HUES64 (cell line): ENCODE measurements at regions not wholly inside any gene's neighbourhood (a gene's known extent, or its start where the extent isn't known, plus 50 kb on each side); places are given as distances from the start of the nearest gene placed in this dataset.
A peak's percentile ranks its signal among the peaks of the same experiment; 100 is the strongest.

Experiments
- H3K27ac ChIP-seq: 2 replicates; pipeline ENCODE4 v1.7.0; 2013; ENCODE audit warnings: low read depth, low read length, inconsistent platforms
- H3K27me3 ChIP-seq: 2 replicates; pipeline ENCODE4 v1.6.1; 2013; ENCODE audit warnings: mild to moderate bottlenecking, low read length; ENCODE audit not compliant: insufficient read depth
- H3K36me3 ChIP-seq: 2 replicates; pipeline ENCODE4 v1.6.1; 2013; ENCODE audit warnings: mild to moderate bottlenecking, low read length; ENCODE audit not compliant: insufficient read depth
- H3K4me1 ChIP-seq: 2 replicates; pipeline ENCODE4 v1.6.1; 2013; ENCODE audit warnings: mild to moderate bottlenecking, low read length, moderate library complexity; ENCODE audit not compliant: insufficient read depth
- H3K4me3 ChIP-seq: 2 replicates; pipeline ENCODE4 v1.5.1; 2013; ENCODE audit warnings: mild to moderate bottlenecking, low read length, moderate library complexity
- H3K9ac ChIP-seq: 2 replicates; pipeline ENCODE4 v1.6.1; 2013; ENCODE audit warnings: mild to moderate bottlenecking, low read depth, low read length
- H3K9me3 ChIP-seq: 2 replicates; pipeline ENCODE4 v1.6.1; 2013; ENCODE audit warnings: low read depth, low read length; ENCODE audit not compliant: insufficient read depth
- WGBS: fragments of 150-250, 120-280 bp; methylation state at CpG from one replicate; pipeline ENCODE4 v1.1.7; 2013; ENCODE audit warnings: missing lambda C conversion rate; 5-methylcytosine and 5-hydroxymethylcytosine counted together

DNA sequence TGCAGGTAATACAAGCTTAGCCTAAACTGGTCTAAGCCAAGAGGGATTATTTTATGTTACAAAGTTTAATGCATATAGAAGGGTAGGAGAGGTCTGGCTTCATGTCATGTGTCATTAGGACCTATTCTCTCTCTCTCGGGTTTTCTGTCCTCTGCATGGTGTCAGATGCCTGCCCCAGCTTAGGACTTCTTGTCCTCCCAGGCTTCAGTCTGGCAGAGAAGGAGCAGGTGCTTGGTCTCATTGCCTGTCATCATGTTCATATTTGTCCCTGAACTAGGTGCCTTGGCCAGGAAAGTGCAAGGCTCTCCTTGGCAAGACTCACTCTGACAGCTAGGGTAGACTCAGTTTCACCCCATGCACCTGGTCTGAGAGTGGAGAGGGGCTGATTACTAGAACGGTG is 126.3 kb downstream of the ADAMTS15 start:
- H3K4me3 ChIP-seq = no peak overlapping the region
- H3K27me3 ChIP-seq = no peaks in the 10 kb centered on the region
- H3K36me3 ChIP-seq = no peaks in the 10 kb centered on the region
- peaks cover 1% of the 10 kb centered on the region; the same call in 1 of the 2 replicates for H3K4me1 ChIP-seq
- H3K9ac ChIP-seq = no peak overlapping the region
- H3K27ac ChIP-seq = no peak overlapping the region
- 0 out of 2 replicates have a peak, but pooled peaks cover 2% of the 10 kb centered on the region for H3K9me3 ChIP-seq
- WGBS = 87% methylated on average over 2 of the region's 2 CpGs

DNA sequence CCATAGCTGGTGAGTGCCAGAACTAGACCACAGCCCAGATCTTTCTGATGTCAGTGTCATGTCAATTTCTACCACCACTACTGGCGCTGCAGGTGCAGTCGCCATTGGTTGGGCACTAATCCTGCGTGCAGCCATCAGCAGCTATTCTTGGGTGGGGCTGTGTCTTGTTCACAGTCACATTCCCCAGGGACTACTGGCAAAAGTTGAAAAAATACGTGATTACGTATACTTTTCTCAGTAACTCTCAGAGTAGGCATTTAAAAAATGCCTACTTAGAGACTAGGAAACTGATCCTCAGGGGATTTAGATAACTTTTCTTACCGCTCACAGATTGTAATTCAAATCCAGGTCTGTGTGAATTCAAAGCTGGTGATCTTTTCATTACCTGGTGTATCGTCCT is 127.7 kb downstream of the ADAMTS15 start:
- no peak overlapping the region for H3K27ac ChIP-seq

DNA sequence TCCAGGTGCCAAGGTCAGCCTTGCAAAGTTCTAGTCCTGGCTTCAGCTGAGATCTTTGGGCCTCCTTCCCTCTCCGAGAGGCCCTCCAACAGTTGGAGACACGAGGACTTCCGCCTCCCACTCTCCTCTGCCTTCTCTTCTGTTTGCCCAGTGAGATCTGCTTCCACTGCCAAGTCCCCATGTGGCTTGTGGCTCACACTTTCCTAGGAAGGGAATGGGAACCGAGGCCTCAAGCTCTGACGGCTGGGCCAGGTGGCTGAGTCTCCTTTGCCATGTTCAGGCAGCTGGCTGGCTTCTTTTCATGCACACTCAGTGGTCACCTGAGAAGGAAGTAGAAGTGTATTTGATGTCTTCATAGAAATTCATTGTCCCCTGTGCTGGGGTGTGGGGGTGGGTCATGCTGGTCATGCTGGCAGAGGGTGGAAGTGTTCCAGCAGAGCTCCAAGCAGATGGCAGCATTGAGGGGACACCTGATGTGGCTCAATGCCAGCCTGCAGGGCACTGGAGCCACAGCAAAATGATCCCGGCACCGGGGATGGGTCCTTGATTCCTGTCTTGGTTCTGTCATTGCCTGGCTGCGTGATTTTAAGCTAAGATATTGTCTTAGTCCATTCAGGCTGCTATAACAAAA is 130.4 kb downstream of the ADAMTS15 start:
- no peak overlapping the region for H3K4me3 ChIP-seq
- H3K9ac ChIP-seq = no peak overlapping the region
- H3K36me3 ChIP-seq = no peaks in the 10 kb centered on the region
- 0 out of 2 replicates have a peak, but pooled peaks cover 2% of the 10 kb centered on the region for H3K9me3 ChIP-seq
- WGBS = 80% methylated on average over 8 of the region's 8 CpGs
- peaks cover 25% of the 10 kb centered on the region for H3K4me1 ChIP-seq
- no peak overlapping the region for H3K27ac ChIP-seq
- no peaks in the 10 kb centered on the region for H3K27me3 ChIP-seq

More for the DNA sequence above, 127.7 kb downstream of the ADAMTS15 start:
- Histone ChIP-seq H3K9ac (no peak overlapping the region), H3K27me3 (no peaks in the 10 kb centered on the region), H3K9me3 (0 out of 2 replicates have a peak, but pooled peaks cover 2% of the 10 kb centered on the region), H3K4me1 (peaks cover 14% of the 10 kb centered on the region), H3K36me3 (no peaks in the 10 kb centered on the region), H3K4me3 (no peak overlapping the region)
- WGBS = 95% methylated on average over 7 of the region's 7 CpGs

DNA sequence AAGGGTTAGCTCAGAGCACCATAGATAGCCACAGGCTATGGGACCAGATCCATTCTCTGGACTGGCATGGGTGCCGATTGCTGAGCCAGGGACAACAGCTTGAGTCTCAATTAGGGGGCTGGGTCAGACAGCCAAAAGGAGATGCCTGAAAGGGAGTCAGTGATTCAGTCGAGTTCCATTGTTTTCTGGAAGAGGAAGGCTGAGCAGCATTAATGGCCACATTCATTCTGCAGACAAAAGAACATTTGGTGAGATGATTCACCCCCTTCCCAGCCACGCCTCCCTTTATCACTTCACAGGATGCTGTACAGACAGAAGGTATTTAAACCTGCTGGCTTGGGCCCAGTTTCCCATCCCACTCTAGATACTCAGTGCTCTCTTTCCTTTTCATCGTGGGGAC is 131.9 kb downstream of the ADAMTS15 start:
- Histone ChIP-seq H3K9ac (no peak overlapping the region; the same call in 1 of the 2 replicates), H3K27ac (peak overlapping the region; percentile 80), H3K9me3 (0 out of 2 replicates have a peak, but pooled peaks cover 2% of the 10 kb centered on the region), H3K27me3 (no peaks in the 10 kb centered on the region), H3K36me3 (no peaks in the 10 kb centered on the region), H3K4me3 (no peak overlapping the region), H3K4me1 (peaks cover 35% of the 10 kb centered on the region)
- 16% methylated on average over 3 of the region's 4 CpGs for WGBS

DNA sequence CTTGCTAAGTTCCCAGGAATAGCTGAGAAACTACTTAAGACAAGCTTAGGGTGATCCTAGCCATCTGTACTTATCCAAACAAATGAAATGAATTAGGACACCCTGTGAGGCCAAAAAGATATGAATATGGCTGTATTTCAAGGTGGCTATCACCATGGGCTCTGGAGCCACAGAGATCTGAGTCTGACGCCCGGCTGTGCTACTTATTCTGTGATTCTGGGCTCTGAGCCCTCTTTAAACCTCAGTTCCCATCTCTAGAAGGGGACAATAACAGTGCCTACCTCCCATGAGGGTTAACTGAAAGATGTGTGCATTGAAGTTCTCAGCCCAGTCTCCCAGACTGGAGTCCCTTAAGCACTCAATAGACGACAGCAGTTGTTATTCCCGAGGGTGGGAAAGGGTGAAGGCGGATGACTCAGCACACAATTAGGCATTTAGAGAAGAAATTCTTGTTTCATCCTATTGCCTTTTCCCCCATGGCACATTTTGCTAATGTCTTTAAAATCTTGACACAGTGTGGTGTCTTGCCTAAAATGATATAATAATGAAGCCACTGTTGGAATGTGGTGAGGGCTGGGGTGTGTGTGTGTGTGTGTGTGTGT is 132.5 kb downstream of the ADAMTS15 start:
- Histone ChIP-seq H3K36me3 (no peaks in the 10 kb centered on the region), H3K9ac (peak overlapping the region; percentile 48; the same call in 1 of the 2 replicates)
- WGBS = 57% methylated on average over 5 of the region's 5 CpGs

DNA sequence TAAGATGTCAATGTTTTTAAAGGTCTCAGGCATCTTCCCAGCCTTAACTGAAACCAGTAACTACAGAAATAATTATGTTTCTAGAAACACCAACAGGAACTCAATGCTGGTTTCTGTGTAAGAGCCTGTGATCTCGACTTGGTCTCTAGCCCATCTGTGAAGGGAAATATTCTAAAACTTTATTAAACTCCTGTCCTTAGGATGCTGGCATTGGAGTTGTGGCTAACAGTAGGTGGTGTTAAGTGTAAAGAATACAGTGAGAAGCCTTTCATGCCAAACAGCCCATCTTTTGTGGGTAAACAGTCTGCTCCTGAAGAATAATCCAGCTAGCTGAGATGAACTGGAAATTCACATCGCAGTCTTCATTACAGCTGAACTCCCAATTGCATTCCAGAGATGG is 133.2 kb downstream of the ADAMTS15 start:
- Histone ChIP-seq H3K27me3 (no peaks in the 10 kb centered on the region), H3K36me3 (no peaks in the 10 kb centered on the region), H3K9ac (no peak overlapping the region), H3K4me3 (no peak overlapping the region), H3K4me1 (peaks cover 35% of the 10 kb centered on the region), H3K27ac (no peak overlapping the region; the same call in 1 of the 2 replicates), H3K9me3 (0 out of 2 replicates have a peak, but pooled peaks cover 2% of the 10 kb centered on the region)
- WGBS = 88% methylated on average over 2 of the region's 2 CpGs

More for the DNA sequence above, 132.5 kb downstream of the ADAMTS15 start:
- H3K4me1 ChIP-seq = peaks cover 35% of the 10 kb centered on the region
- 0 out of 2 replicates have a peak, but pooled peaks cover 2% of the 10 kb centered on the region for H3K9me3 ChIP-seq
- H3K27ac ChIP-seq = peak overlapping the region; percentile 80
- no peaks in the 10 kb centered on the region for H3K27me3 ChIP-seq
- H3K4me3 ChIP-seq = no peak overlapping the region

DNA sequence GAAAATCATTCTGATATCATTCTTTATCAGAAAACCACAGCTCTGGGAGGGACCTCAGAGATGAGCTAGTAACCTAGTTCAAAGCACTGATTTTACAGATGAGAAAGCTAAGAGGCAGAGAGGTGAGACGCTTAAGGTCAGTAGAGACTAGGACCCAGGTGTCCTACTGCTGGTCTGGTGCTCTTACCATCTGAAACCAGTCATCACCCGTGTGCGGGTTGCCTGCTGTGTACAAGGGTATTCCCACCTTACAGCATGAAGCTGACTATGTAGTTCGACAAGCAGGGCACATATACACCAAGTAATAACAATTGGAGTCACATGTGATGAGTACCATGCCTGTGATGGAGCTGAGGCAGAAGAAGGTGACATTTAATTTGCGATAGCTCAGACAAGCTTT is 133.7 kb downstream of the ADAMTS15 start:
- no peaks in the 10 kb centered on the region for H3K27me3 ChIP-seq
- no peak overlapping the region for H3K27ac ChIP-seq
- H3K9me3 ChIP-seq = 0 out of 2 replicates have a peak, but pooled peaks cover 2% of the 10 kb centered on the region
- no peak overlapping the region for H3K4me3 ChIP-seq
- H3K9ac ChIP-seq = no peak overlapping the region
- no peaks in the 10 kb centered on the region for H3K36me3 ChIP-seq
- WGBS = 96% methylated on average over 5 of the region's 5 CpGs
- H3K4me1 ChIP-seq = peaks cover 35% of the 10 kb centered on the region

DNA sequence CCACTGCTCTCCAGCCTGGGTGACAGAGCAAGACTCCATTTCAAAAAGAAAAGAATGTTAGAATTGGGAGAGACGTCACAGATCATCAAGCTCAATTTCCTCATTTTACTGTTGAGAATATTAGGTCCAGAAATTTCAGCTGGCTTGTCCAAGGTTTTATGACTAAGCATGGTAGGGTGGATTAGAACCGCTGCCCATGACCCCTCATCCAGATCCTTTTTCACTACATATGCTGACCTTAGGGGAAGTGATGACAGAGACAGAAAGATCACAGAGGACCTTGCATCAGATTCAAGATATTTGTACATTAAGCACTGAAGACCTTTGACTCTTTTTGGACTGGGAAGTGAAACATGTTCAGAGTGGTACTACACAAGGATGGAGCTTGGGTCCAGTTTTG is 134.5 kb downstream of the ADAMTS15 start:
- H3K9ac ChIP-seq = no peak overlapping the region
- H3K27ac ChIP-seq = no peak overlapping the region
- H3K9me3 ChIP-seq = 0 out of 2 replicates have a peak, but pooled peaks cover 2% of the 10 kb centered on the region
- 83% methylated on average over 1 of the region's 2 CpGs for WGBS
- H3K27me3 ChIP-seq = no peaks in the 10 kb centered on the region
- no peaks in the 10 kb centered on the region for H3K36me3 ChIP-seq
- H3K4me3 ChIP-seq = no peak overlapping the region
- peaks cover 35% of the 10 kb centered on the region for H3K4me1 ChIP-seq

DNA sequence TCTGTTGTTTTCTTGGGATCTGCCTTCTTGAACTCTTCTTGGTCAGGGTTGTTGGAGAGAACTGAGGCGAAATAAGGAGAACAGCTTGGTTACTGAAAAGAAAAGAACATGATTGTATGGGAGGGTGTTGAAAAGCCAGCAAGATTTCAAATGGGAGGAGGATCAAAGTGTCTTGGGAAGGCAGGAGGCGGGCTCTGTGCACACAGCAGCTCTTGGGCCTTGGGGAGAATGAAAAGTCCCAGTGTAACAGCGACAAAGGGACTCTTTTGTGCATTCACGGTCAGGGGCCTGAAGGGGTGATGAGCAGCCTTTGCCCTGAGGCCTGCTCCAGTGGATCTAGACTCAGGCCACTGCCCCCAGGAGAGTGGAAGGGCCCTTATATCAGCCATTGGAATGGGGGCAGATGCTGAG is 135.4 kb downstream of the ADAMTS15 start:
- no peaks in the 10 kb centered on the region for H3K27me3 ChIP-seq
- H3K9ac ChIP-seq = no peak overlapping the region
- 0 out of 2 replicates have a peak, but pooled peaks cover 2% of the 10 kb centered on the region for H3K9me3 ChIP-seq
- no peaks in the 10 kb centered on the region for H3K36me3 ChIP-seq
- H3K27ac ChIP-seq = no peak overlapping the region
- H3K4me1 ChIP-seq = peaks cover 35% of the 10 kb centered on the region
- H3K4me3 ChIP-seq = no peak overlapping the region
- 65% methylated on average over 4 of the region's 4 CpGs for WGBS

DNA sequence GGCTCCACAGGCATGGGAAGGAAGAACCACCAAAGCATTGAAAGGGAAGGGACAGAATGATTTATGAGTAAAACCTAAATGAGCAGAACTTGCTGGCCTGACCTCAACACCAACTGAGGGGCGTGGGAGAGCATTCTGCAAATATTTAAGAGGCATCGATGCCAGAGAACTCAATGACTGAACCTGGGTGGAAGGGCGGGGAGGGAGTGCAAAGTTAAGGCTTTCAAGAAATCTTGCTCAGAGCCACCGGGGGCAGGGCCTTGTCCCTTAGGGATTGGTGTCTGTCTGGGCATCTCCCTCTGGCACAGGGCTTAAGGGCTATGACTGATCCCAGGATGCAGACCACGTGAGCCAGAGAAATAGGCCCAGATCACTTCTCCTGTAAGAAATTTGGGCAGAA is 137.1 kb downstream of the ADAMTS15 start:
- 89% methylated on average over 5 of the region's 5 CpGs for WGBS
- no peaks in the 10 kb centered on the region for H3K27me3 ChIP-seq

DNA sequence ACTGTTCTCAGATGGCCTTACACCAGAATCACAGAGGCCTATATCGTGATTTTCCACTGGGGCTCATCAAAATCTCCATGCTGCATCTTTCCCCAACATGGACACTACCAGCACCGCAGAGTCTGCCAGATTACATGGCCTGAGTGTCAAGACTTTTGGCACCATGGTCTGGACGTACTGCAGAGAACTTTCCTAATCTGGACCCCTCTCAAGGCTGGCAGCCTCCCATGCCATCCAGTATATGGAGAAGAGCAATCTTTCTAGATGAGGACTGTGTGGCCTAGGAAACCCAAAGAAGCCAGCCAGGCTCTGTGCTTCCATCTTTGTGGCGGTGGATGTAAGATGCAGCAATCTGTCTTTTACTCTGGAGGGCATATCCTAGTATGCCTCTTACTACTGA is 139.2 kb downstream of the ADAMTS15 start:
- Histone ChIP-seq H3K4me1 (peaks cover 14% of the 10 kb centered on the region), H3K27me3 (no peaks in the 10 kb centered on the region), H3K9me3 (no peaks in the 10 kb centered on the region), H3K4me3 (no peak overlapping the region), H3K9ac (no peak overlapping the region), H3K27ac (no peak overlapping the region), H3K36me3 (no peaks in the 10 kb centered on the region)
- 57% methylated on average over 4 of the region's 4 CpGs for WGBS

More for the DNA sequence above, 137.1 kb downstream of the ADAMTS15 start:
- no peak overlapping the region for H3K27ac ChIP-seq
- H3K4me3 ChIP-seq = no peak overlapping the region
- H3K4me1 ChIP-seq = peaks cover 27% of the 10 kb centered on the region
- H3K9me3 ChIP-seq = no peaks in the 10 kb centered on the region
- no peak overlapping the region for H3K9ac ChIP-seq
- H3K36me3 ChIP-seq = no peaks in the 10 kb centered on the region
